ENCODE measurements at regions not wholly inside any gene's neighbourhood (a gene's known extent, or its start where the extent isn't known, plus 50 kb on each side); places are given as distances from the start of the nearest gene placed in this dataset.

DNA sequence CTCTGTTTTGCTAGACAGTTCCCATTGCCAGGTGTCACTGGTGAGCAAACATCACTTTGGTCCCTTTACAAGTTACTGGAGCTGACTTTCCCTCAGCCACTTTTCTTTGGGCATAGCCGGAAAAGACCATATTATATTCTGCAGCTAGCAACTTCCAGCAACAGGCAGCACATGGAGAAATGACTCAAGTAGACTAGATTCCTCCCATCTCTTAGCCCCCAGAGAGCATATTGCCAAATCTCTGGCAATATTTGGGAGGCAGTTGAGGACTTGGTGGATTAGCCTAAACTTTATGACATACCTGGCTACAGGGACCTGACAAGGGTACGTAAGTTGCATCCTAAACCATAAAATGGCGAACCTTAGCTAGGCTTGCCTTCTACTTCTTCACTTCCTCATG is 204.7 kb upstream of the MPDZ start:
- TF ChIP-seq EZH2 (optimal IDR thresholded peaks at IDR 0.05; ENCODE audit: low read depth, low read length) (no peak), EZH2phosphoT487 (IDR thresholded peaks at IDR 0.05; ENCODE audit: low read length) (no peak)
- TF ChIP-seq, protein P1, sequence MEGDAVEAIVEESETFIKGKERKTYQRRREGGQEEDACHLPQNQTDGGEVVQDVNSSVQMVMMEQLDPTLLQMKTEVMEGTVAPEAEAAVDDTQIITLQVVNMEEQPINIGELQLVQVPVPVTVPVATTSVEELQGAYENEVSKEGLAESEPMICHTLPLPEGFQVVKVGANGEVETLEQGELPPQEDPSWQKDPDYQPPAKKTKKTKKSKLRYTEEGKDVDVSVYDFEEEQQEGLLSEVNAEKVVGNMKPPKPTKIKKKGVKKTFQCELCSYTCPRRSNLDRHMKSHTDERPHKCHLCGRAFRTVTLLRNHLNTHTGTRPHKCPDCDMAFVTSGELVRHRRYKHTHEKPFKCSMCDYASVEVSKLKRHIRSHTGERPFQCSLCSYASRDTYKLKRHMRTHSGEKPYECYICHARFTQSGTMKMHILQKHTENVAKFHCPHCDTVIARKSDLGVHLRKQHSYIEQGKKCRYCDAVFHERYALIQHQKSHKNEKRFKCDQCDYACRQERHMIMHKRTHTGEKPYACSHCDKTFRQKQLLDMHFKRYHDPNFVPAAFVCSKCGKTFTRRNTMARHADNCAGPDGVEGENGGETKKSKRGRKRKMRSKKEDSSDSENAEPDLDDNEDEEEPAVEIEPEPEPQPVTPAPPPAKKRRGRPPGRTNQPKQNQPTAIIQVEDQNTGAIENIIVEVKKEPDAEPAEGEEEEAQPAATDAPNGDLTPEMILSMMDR (IDR thresholded peaks at IDR 0.05; ENCODE audit: low read length), result no peak
